NCI-H146 treated with DMSO at 0.1 percent for 48 hours (cell line): ENCODE measurements at regions not wholly inside any gene's neighbourhood (a gene's known extent, or its start where the extent isn't known, plus 50 kb on each side); places are given as distances from the start of the nearest gene placed in this dataset.

ENCODE experiments used
- DNase-seq: peaks from one replicate; lab custom pipeline; 2025; ENCODE audit not compliant: unreplicated experiment; lab: John Stamatoyannopoulos, UW

- no peak for DNase-seq
Measured at GRCh38 chr5:68738236-68738635, 355.6 kb upstream of the SLC30A5 start.

GRCh38 chr5:68738841-68739240, 355.0 kb upstream of the SLC30A5 start:
- DNase-seq = no peak

- DNase-seq = no peak
Measured at GRCh38 chr5:68739752-68740151, 354.1 kb upstream of the SLC30A5 start.

- no peak for DNase-seq
Measured at GRCh38 chr5:68740226-68740910, 353.4 kb upstream of the SLC30A5 start.

GRCh38 chr5:68744206-68744605, 349.6 kb upstream of the SLC30A5 start:
- DNase-seq = no peak

- no peak for DNase-seq
Measured at GRCh38 chr5:68745448-68745847, 348.4 kb upstream of the SLC30A5 start.

GRCh38 chr5:68746220-68746619, 347.6 kb upstream of the SLC30A5 start:
- DNase-seq = no peak

- no peak for DNase-seq
Measured at GRCh38 chr5:68746643-68747420, 347.0 kb upstream of the SLC30A5 start.

GRCh38 chr5:68747521-68747920, 346.3 kb upstream of the SLC30A5 start:
- no peak for DNase-seq

- DNase-seq = no peak
Measured at GRCh38 chr5:68748101-68748500, 345.7 kb upstream of the SLC30A5 start.

- DNase-seq = no peak
Measured at GRCh38 chr5:68749077-68749476, 344.7 kb upstream of the SLC30A5 start.

GRCh38 chr5:68749631-68750030, 344.2 kb upstream of the SLC30A5 start:
- no peak for DNase-seq

- no peak for DNase-seq
Measured at GRCh38 chr5:68751661-68752060, 342.2 kb upstream of the SLC30A5 start.

GRCh38 chr5:68754536-68754935, 339.3 kb upstream of the SLC30A5 start:
- DNase-seq = no peak

- no peak for DNase-seq
Measured at GRCh38 chr5:68755293-68755692, 338.5 kb upstream of the SLC30A5 start.

GRCh38 chr5:68757006-68757405, 336.8 kb upstream of the SLC30A5 start:
- no peak for DNase-seq

GRCh38 chr5:68757626-68758212, 336.1 kb upstream of the SLC30A5 start:
- no peak for DNase-seq

GRCh38 chr5:68759593-68759992, 334.2 kb upstream of the SLC30A5 start:
- no peak for DNase-seq

- no peak for DNase-seq
Measured at GRCh38 chr5:68762201-68762600, 331.6 kb upstream of the SLC30A5 start.

GRCh38 chr5:68766952-68767464, 326.8 kb upstream of the SLC30A5 start:
- no peak for DNase-seq

- no peak for DNase-seq
Measured at GRCh38 chr5:68770551-68770950, 323.3 kb upstream of the SLC30A5 start.

GRCh38 chr5:68771221-68771620, 322.6 kb upstream of the SLC30A5 start:
- no peak for DNase-seq
